HepG2 (cell line): ENCODE measurements at regions not wholly inside any gene's neighbourhood (a gene's known extent, or its start where the extent isn't known, plus 50 kb on each side); places are given as distances from the start of the nearest gene placed in this dataset.

Experiments
- AKNA ChIP-seq: sonication (generic); formaldehyde crosslinking; IDR thresholded peaks from 2 replicates; pipeline ENCODE4 v1.4.0; 2020; ENCODE audit warnings: missing genetic modification reagents, borderline replicate concordance
- ATF3 ChIP-seq: sonication (generic); formaldehyde crosslinking; IDR thresholded peaks from 2 replicates; pipeline ENCODE4 v1.4.0; 2020; ENCODE audit warnings: missing genetic modification reagents
- ATF6 ChIP-seq: sonication (generic); formaldehyde crosslinking; conservative IDR thresholded peaks from 2 replicates; pipeline ENCODE4 v1.4.0; 2020; ENCODE audit warnings: missing genetic modification reagents
- CHCHD3 ChIP-seq: sonication (generic); formaldehyde crosslinking; IDR thresholded peaks from 2 replicates; pipeline ENCODE4 v1.8.0; 2022; ENCODE audit warnings: mild to moderate bottlenecking, missing genetic modification reagents, moderate library complexity
- ELF3 ChIP-seq: IDR thresholded peaks from 2 replicates; pipeline ENCODE4 v1.6.1; 2016; ENCODE audit warnings: missing genetic modification reagents, missing compliant biosample characterization
- ESRRA ChIP-seq: sonication (generic); formaldehyde crosslinking; IDR thresholded peaks from 2 replicates; pipeline ENCODE4 v1.5.1; 2020; ENCODE audit warnings: mild to moderate bottlenecking, low read depth, missing genetic modification reagents
- HNF4A ChIP-seq: sonication (generic); formaldehyde crosslinking; IDR thresholded peaks from 2 replicates; pipeline ENCODE4 v1.4.0; 2020; ENCODE audit warnings: missing genetic modification reagents
- MED1 ChIP-seq: sonication (generic); formaldehyde crosslinking; IDR thresholded peaks from 2 replicates; pipeline ENCODE4 v1.4.0; 2020; ENCODE audit warnings: missing genetic modification reagents
- MXD3 ChIP-seq: IDR thresholded peaks from 2 replicates; pipeline ENCODE4 v1.6.1; 2016; ENCODE audit warnings: mild to moderate bottlenecking, missing biosample characterization, missing genetic modification reagents
- RARA ChIP-seq: IDR thresholded peaks from 2 replicates; pipeline ENCODE4 v1.6.1; 2016; ENCODE audit warnings: missing genetic modification reagents, missing compliant biosample characterization
- SMAD3 ChIP-seq: sonication (generic); formaldehyde crosslinking; IDR thresholded peaks from 2 replicates; pipeline ENCODE4 v1.4.0; 2020; ENCODE audit warnings: missing genetic modification reagents
- SMARCC2 ChIP-seq: fragments of 450-650 bp; IDR thresholded peaks from 2 replicates; pipeline ENCODE4 v1.6.1; 2017; ENCODE audit warnings: antibody characterized with exemption, mild to moderate bottlenecking
- SYNCRIP ChIP-seq: fragments of 200-400 bp; formaldehyde crosslinking; IDR thresholded peaks from 2 replicates; pipeline ENCODE4 v1.6.1; 2018; ENCODE audit warnings: mild to moderate bottlenecking, low read depth, low read length; ENCODE audit not compliant: insufficient read depth
- THYN1 ChIP-seq: sonication (generic); formaldehyde crosslinking; IDR thresholded peaks from 2 replicates; pipeline ENCODE4 v1.8.1; 2023; ENCODE audit warnings: low read depth, mild to moderate bottlenecking, moderate library complexity, missing genetic modification reagents, borderline replicate concordance
- ZBTB42 ChIP-seq: sonication (generic); formaldehyde crosslinking; IDR thresholded peaks from 2 replicates; pipeline ENCODE4 v1.5.0; 2020; ENCODE audit warnings: mild to moderate bottlenecking, missing genetic modification reagents
- ZNF18 ChIP-seq: sonication (generic); formaldehyde crosslinking; IDR thresholded peaks from 2 replicates; pipeline ENCODE4 v1.8.0; 2022; ENCODE audit warnings: mild to moderate bottlenecking, missing genetic modification reagents; ENCODE audit not compliant: insufficient replicate concordance
- ZNF350 ChIP-seq: sonication (generic); formaldehyde crosslinking; IDR thresholded peaks from 2 replicates; pipeline ENCODE4 v1.4.0; 2020; ENCODE audit warnings: mild to moderate bottlenecking, low read depth, missing genetic modification reagents, borderline replicate concordance
- ZNF549 ChIP-seq: sonication (generic); formaldehyde crosslinking; IDR thresholded peaks from 2 replicates; pipeline ENCODE4 v1.5.0; 2020; ENCODE audit warnings: missing genetic modification reagents

GRCh38 chr20:53763707-53764414, 170.2 kb upstream of the ZNF217 start (continued):
- TF ChIP-seq ZNF18 (CRISPR knock-in tag), result no peak
- peak; percentile 98 for TF ChIP-seq SMAD3 (CRISPR knock-in tag)
- TF ChIP-seq SYNCRIP, result no peak
- peak; percentile 99 for TF ChIP-seq ELF3 (CRISPR knock-in tag)
- peak; percentile 99 for TF ChIP-seq HNF4A (CRISPR knock-in tag)
- peak; percentile 99 for TF ChIP-seq MED1
- 0 out of 2 replicates have a peak, but pooled peaks have one; percentile 64 for TF ChIP-seq THYN1 (CRISPR knock-in tag)
- TF ChIP-seq ZBTB42 (CRISPR knock-in tag), result no peak
- TF ChIP-seq ATF3 (CRISPR knock-in tag), result no peak
- peak; percentile 92; the same call in 1 of the 2 replicates for TF ChIP-seq ATF6 (CRISPR knock-in tag)
- TF ChIP-seq ZNF350, result no peak
- no peak for TF ChIP-seq CHCHD3 (CRISPR knock-in tag)
- TF ChIP-seq SMARCC2, result no peak
- TF ChIP-seq MXD3, result peak; percentile 20; the same call in 1 of the 2 replicates
- no peak for TF ChIP-seq ZNF549 (CRISPR knock-in tag)
- TF ChIP-seq RARA (CRISPR knock-in tag), result peak; percentile 91
- TF ChIP-seq AKNA (CRISPR knock-in tag), result no peak; the same call in 1 of the 2 replicates
- TF ChIP-seq ESRRA (CRISPR knock-in tag), result peak; percentile 71; the same call in 1 of the 2 replicates
